NCI-H2171 treated with DMSO at 0.1 percent for 48 hours (cell line): ENCODE measurements at regions not wholly inside any gene's neighbourhood (a gene's known extent, or its start where the extent isn't known, plus 50 kb on each side); places are given as distances from the start of the nearest gene placed in this dataset.
"Not testable (repeated sequence)": the region's sequence is repeated elsewhere in the genome, so short reads cannot be mapped to it uniquely, and the experiment has no call there.

ENCODE experiments used
- DNase-seq: peaks from one replicate; lab custom pipeline; 2025; lab: John Stamatoyannopoulos, UW

DNA sequence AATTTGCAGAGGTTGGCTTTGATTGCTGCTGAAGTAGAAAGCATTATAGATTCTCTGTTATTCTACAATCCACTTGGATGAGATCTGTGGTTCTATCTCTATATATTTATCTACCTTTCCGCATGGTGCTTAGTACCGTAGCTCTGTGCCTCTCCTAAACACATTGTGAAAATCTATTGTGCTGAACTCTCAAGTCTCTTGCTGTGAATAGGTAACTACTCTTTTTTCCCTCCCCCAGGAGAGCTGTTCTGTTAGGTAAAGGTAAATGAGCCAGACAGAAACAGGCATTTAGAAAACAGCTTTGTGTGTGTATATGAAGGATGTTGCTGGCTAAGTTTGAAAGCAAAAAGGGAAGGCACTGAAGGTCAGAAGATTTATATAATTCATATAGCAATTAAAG, 112.6 kb downstream of the BRMS1L start:
- no peak for DNase-seq

DNA sequence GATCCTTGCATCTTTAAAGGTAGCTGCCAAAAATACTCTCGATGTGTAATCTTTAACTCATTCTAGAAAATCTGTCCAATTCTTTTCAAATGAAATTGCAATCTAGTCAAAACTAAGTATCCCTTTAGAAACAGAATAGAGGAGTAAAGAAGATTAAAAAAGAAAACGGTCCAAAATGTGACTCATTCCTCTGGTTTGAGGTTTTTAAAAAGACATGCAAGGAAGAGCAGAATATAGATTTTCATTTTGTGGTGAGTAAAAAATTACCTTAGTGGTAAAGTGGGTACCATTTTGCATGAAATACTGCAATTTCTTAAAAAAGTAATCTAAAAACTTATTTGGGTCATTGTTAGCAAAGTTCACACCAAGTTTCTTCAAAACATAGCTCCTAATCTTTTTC, 108.4 kb downstream of the BRMS1L start:
- DNase-seq: no peak

DNA sequence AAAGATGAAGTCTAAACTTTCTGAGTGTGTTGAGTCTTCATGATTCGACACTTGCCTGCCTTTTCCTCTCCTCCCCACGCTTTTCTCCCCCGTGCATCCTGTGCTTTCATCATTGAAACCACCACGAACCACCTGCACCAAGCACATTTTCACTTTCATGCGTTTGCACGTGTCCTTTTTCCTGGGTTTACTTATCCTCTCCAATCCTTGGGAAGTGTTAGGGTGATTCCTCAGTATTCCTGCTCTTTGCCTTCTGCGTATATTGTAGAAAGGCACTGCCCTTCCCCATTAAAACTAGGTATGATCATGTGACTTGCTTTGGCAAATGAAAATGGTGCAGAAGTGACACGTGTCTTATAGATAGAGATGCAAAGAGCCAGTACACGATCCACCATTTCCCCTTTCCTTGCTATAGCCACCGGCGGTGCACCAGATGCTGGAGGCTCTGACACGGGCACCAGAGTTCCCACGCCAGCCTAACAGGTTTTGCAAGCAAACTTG, 106.6 kb downstream of the BRMS1L start:
- DNase-seq: no peak

DNA sequence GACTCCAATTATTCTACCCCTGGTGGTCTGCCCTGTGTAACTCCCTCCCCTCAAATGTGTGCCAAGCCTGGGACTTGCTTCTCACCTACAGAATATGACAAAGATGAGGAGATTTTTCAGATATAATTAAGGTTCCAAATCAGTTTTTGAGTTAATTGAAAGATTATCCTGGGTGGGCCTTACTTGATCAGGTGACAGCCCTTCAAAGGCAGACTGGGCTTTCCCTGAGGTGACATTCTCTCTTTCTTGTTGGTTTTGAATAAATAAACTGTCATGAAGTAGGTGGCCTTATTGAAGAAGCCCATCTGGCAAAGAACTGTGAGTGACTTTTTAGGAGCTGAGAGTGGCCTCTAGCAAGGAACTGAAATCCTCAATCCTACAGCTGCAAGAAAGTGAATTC, 106.0 kb downstream of the BRMS1L start:
- DNase-seq: no peak

DNA sequence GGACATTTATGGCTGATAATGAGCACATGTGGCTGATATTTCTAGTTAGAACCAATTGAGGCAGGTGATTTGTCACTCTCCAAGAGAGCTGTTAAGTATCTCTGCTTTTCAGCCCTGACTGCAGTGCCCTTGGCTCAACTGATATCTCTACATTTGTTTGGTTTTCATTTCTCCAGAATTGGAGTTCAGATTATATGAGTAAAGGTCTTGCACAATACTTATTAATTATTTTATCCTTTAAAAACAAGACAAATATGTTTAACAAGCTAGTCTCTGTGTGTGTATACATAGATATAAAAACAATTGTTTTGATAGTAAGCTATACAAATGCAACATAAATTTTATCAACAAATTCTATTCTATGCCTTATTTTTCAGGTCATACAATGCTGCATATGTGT, 105.2 kb downstream of the BRMS1L start:
- DNase-seq: no peak

DNA sequence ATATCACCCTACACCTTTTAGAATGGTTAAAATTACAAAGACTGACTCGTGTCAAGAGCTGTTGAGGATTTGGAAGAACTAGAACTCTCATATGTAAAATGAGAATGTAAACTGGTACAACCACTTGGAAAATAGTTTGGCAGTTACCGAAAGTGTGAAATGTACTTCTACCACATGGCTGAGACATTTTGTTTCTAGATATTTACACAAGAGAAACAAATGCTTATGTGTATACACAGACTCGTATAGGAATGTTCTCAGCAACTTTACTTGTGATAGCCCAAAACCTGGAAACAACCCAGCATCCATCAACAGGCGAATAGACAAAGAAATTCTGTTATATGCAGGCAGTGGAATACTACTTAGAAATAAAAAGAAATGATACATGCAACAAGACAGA, 103.0 kb downstream of the BRMS1L start:
- DNase-seq: no peak

DNA sequence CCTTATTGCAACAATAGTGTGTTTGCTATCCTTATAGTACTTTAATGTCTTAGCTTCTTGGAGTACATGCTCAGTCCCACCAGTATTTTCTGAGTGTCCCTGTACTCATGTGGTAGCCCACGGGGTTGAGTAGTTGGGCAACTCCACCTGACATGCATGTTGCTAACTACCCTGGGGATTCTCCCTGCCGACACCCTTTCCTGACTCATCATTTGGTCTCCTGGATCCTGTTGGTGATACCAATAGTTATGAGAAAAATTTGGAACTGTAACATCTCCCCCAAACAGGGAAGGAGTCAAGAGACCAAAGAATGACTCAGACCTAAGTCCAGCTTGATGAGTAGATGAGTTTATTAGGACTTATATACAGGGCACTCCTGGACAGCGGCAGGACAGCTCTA, 101.6 kb downstream of the BRMS1L start:
- DNase-seq: no peak

DNA sequence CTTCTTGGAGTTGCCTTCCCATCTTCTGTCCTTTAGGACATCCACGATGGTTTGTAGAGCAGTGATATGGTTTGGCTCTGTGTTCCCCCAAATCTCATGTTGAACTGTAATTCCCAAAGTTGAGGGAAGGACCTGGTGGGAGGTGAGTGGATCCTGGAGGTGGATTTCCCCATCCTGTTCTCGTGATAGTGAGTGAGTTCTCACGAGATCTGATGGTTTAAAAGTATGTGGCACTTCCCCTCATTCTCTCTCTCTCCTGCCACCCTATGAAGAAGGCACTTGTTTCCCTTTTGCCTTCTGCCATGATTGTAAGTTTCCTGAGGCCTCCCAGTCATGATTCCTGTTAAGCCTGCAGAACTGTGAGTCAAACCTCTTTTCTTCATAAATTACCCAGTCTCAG, 99.2 kb downstream of the BRMS1L start:
- no peak for DNase-seq

DNA sequence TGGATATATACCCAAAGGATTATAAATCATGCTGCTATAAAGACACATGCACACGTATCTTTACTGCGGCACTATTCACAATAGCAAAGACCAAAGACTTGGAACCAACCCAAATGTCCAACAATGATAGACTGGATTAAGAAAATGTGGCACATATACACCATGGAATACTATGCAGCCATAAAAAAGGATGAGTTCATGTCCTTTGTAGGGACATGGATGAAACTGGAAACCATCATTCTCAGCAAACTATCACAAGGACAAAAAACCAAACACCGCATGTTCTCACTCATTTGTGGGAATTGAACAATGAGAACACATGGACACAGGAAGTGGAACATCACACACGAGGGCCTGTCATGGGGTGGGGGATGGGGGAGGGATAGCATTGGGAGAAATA, 96.5 kb downstream of the BRMS1L start:
- not testable (repeated sequence) for DNase-seq

DNA sequence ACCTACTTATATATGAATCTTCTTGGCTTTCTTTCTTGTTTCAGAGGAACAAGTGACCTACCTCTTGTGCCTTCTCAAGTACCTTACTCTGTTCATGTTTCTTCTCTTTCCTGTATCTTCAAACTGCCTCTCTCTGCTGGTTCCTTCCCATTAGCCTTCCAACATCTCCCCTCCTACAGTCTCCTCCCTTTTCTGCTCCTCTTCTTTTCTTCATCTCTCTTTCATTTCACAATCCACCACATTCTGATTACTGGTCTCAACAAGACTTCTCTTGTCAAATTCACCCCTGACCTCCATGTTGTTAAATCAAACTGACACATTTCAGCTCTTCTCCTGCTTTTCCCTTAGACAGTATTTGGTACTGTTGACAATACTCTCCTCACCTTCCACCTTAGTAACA, 95.6 kb downstream of the BRMS1L start:
- no peak for DNase-seq
